Endodermal cell (in vitro differentiated cells): ENCODE measurements at regions not wholly inside any gene's neighbourhood (a gene's known extent, or its start where the extent isn't known, plus 50 kb on each side); places are given as distances from the start of the nearest gene placed in this dataset.

Source experiments
- DNase-seq: peaks from one replicate; pipeline ENCODE4 v3.0.0-alpha.2; 2017
- H3K27ac ChIP-seq: 2 replicates; pipeline ENCODE4 v1.5.1; 2013; ENCODE audit warnings: mild to moderate bottlenecking, low read depth, low read length, moderate library complexity
- H3K27me3 ChIP-seq: 2 replicates; pipeline ENCODE4 v1.6.1; 2013; ENCODE audit warnings: mild to moderate bottlenecking, low read length, moderate library complexity; ENCODE audit not compliant: insufficient read depth, control insufficient read depth, poor library complexity, severe bottlenecking
- H3K36me3 ChIP-seq: 2 replicates; pipeline ENCODE4 v1.7.0; 2013; ENCODE audit warnings: mild to moderate bottlenecking, low read length, moderate library complexity; ENCODE audit not compliant: control insufficient read depth, insufficient read depth
- H3K4me1 ChIP-seq: one replicate; pipeline ENCODE4 v1.7.0; 2013; ENCODE audit warnings: low read length; ENCODE audit not compliant: control insufficient read depth, insufficient read depth
- H3K4me3 ChIP-seq: 2 replicates; pipeline ENCODE4 v1.5.1; 2013; ENCODE audit warnings: mild to moderate bottlenecking, low read length, moderate library complexity
- H3K9ac ChIP-seq: 2 replicates; pipeline ENCODE4 v1.6.1; 2013; ENCODE audit warnings: mild to moderate bottlenecking, low read length, moderate library complexity; ENCODE audit not compliant: poor library complexity, severe bottlenecking; ENCODE audit errors: extremely low read depth
- H3K9me3 ChIP-seq: 2 replicates; pipeline ENCODE4 v1.6.1; 2013; ENCODE audit warnings: mild to moderate bottlenecking, low read length, moderate library complexity; ENCODE audit not compliant: control insufficient read depth
- H3K27ac Mint-ChIP-seq: 2 replicates; pipeline ENCODE4 v1.8.0; 2020; ENCODE audit warnings: mixed read lengths
- H3K27me3 Mint-ChIP-seq: 2 replicates; pipeline ENCODE4 v1.8.0; 2021; ENCODE audit warnings: mild to moderate bottlenecking, mixed read lengths; ENCODE audit not compliant: insufficient read depth
- H3K36me3 Mint-ChIP-seq: 2 replicates; pipeline ENCODE4 v1.8.0; 2020; ENCODE audit warnings: low read depth, mixed read lengths
- H3K4me1 Mint-ChIP-seq: 2 replicates; pipeline ENCODE4 v1.8.0; 2020; ENCODE audit warnings: mixed read lengths
- H3K4me3 Mint-ChIP-seq: 2 replicates; pipeline ENCODE4 v1.8.0; 2020; ENCODE audit warnings: mild to moderate bottlenecking, moderate library complexity, mixed read lengths
- H3K9me3 Mint-ChIP-seq: 2 replicates; pipeline ENCODE4 v1.8.0; 2020; ENCODE audit warnings: mild to moderate bottlenecking, mixed read lengths
- CTCF ChIP-seq: fragments of 200-600 bp; sonication (generic); conservative IDR thresholded peaks from 2 replicates; pipeline ENCODE4 v1.5.0; 2021; ENCODE audit warnings: antibody characterized with exemption, mild to moderate bottlenecking
- WGBS, 2 experiments: methylation state at CpG; one replicate each; pipeline versions ENCODE4 v1.1.5 to v1.1.7; 2013; ENCODE audit warnings: missing lambda C conversion rate in 2 of 2, mixed read lengths in 1 of 2; ENCODE audit not compliant: insufficient coverage in 1 of 2, insufficient read length in 1 of 2; 5-methylcytosine and 5-hydroxymethylcytosine counted together

DNA sequence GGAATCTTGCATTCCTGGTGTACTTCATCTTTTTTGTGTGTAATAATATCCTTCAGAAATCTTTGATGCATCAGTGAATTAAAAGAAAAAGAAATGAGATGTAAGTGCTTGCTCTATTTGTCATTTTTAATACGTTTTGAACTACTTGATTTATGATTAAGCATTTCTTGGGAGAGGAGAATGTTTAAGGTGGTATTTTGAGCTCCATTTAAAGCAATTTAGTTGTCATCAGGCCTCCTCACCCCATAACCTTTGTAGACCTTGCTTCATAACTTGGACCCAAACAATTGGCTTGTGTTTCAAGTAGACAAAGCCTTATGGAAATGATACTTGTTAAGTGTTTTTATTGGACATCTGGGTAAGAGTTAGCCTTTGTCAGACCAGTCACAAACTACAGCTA lies 87.1 kb upstream of the VEPH1 start:
- H3K4me1 Mint-ChIP-seq, result peaks cover 3% of the 10 kb centered on the region
- peaks cover 3% of the 10 kb centered on the region for H3K36me3 Mint-ChIP-seq
- DNase-seq, result no peak
- WGBS, 2 experiments, result 81% methylated on average over 1 of the region's 1 CpG; no CpG with 5 or more reads in 1 of the 2 experiments
- TF ChIP-seq CTCF, result no peak
- H3K27ac ChIP-seq, result no peak overlapping the region
- peaks cover 2% of the 10 kb centered on the region for H3K4me1 ChIP-seq
- H3K36me3 ChIP-seq, result no peaks in the 10 kb centered on the region
- no peaks in the 10 kb centered on the region for H3K27me3 Mint-ChIP-seq
- H3K27ac Mint-ChIP-seq, result no peak overlapping the region
- H3K9ac ChIP-seq, result no peak overlapping the region
- H3K27me3 ChIP-seq, result no peaks in the 10 kb centered on the region
- no peak overlapping the region for H3K4me3 Mint-ChIP-seq
- peaks cover 17% of the 10 kb centered on the region for H3K9me3 Mint-ChIP-seq
- H3K9me3 ChIP-seq, result peaks cover 19% of the 10 kb centered on the region
- H3K4me3 ChIP-seq, result no peak overlapping the region

DNA sequence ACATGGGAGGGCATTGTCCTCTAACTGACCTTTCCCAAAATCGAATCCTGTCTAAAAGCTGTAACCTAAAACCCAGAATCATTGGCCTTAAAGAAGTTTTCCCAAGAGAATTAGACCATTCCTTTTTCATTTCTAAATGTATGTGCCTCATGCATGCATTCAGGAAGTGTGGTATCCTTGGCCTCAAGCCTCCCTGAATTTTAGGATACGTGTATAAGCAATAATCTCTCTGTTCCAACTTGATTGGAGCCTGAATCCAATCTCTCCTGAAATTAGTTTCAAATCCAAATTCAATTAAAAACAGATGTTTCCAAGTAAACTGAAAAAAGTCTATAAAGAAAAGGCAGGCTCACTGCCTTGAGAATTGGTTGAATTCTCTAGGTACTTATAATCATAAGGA lies 86.0 kb upstream of the VEPH1 start:
- Mint-ChIP-seq H3K4me3 (no peak overlapping the region), H3K4me1 (peaks cover 3% of the 10 kb centered on the region), H3K27ac (no peak overlapping the region), H3K27me3 (no peaks in the 10 kb centered on the region), H3K9me3 (peaks cover 17% of the 10 kb centered on the region), H3K36me3 (peaks cover 3% of the 10 kb centered on the region)
- H3K4me3 ChIP-seq, result no peak overlapping the region
- H3K27ac ChIP-seq, result no peak overlapping the region
- H3K9me3 ChIP-seq, result peaks cover 19% of the 10 kb centered on the region
- no peak for DNase-seq
- no peaks in the 10 kb centered on the region for H3K36me3 ChIP-seq
- H3K9ac ChIP-seq, result no peak overlapping the region
- no peak for TF ChIP-seq CTCF
- H3K27me3 ChIP-seq, result no peaks in the 10 kb centered on the region
- H3K4me1 ChIP-seq, result peaks cover 2% of the 10 kb centered on the region
- 92 to 100% methylated on average over 2 of the region's 2 CpGs for WGBS, 2 experiments

DNA sequence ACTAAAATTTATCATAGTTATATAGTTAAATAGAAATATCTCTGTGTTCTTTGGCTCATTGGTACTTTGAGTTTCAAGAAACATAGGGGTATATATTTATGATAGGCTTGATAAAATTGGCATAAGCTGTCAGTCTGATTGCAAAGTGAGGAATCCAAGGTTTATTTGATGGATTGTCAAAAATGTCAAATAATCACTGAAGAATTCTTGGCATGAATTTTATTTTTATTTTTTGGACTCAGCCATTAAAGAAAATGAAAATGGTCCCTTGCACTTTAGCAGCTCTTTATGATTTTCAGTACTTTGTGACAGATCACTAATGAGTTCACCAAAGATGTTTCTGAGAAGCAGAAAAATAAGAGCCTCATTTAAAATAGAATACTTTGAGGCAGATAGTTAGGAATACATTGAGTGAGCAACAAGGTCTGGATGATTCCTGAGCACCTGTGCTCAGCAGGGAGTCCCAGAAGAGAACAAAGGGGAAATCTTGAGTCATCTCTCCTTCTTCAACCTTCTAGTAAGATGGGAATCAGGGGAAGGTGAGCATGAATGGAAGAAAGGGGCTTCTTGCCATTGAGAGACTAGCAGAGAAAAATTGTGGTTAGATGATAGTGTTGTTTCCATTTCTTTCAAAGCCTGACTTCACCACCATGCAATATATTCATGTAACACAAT lies 85.3 kb upstream of the VEPH1 start:
- H3K9ac ChIP-seq, result no peak overlapping the region
- DNase-seq, result no peak
- Mint-ChIP-seq H3K27me3 (no peaks in the 10 kb centered on the region), H3K4me1 (peaks cover 3% of the 10 kb centered on the region), H3K36me3 (peaks cover 3% of the 10 kb centered on the region), H3K4me3 (no peak overlapping the region), H3K27ac (no peak overlapping the region), H3K9me3 (peaks cover 17% of the 10 kb centered on the region)
- peaks cover 2% of the 10 kb centered on the region for H3K4me1 ChIP-seq
- H3K27ac ChIP-seq, result no peak overlapping the region
- no peak for TF ChIP-seq CTCF
- no peaks in the 10 kb centered on the region for H3K36me3 ChIP-seq
- H3K27me3 ChIP-seq, result no peaks in the 10 kb centered on the region
- no peak overlapping the region for H3K4me3 ChIP-seq
- peaks cover 19% of the 10 kb centered on the region for H3K9me3 ChIP-seq
